ENCODE measurements at regions not wholly inside any gene's neighbourhood (a gene's known extent, or its start where the extent isn't known, plus 50 kb on each side); places are given as distances from the start of the nearest gene placed in this dataset.

- DNase-seq (ENCODE audit: low read depth in 1 of 2, low spot score in 1 of 2) = peak in 1 of 2 experiments; percentile 22
- no peak overlapping the region for H3K27ac ChIP-seq (replicated peaks)
- no peak overlapping the region for H3K4me3 ChIP-seq (replicated peaks; ENCODE audit: insufficient read depth, low read length)
- H3K27me3 ChIP-seq (ENCODE audit: insufficient read depth, poor library complexity, severe bottlenecking) = no peaks in the 10 kb centered on the region
- TF ChIP-seq REST (IDR thresholded peaks at IDR 0.05; ENCODE audit: insufficient replicate concordance, low read depth) (peak; percentile 99), GABPA (IDR thresholded peaks at IDR 0.05; ENCODE audit: low read depth) (no peak)
- TF ChIP-seq, protein P1, sequence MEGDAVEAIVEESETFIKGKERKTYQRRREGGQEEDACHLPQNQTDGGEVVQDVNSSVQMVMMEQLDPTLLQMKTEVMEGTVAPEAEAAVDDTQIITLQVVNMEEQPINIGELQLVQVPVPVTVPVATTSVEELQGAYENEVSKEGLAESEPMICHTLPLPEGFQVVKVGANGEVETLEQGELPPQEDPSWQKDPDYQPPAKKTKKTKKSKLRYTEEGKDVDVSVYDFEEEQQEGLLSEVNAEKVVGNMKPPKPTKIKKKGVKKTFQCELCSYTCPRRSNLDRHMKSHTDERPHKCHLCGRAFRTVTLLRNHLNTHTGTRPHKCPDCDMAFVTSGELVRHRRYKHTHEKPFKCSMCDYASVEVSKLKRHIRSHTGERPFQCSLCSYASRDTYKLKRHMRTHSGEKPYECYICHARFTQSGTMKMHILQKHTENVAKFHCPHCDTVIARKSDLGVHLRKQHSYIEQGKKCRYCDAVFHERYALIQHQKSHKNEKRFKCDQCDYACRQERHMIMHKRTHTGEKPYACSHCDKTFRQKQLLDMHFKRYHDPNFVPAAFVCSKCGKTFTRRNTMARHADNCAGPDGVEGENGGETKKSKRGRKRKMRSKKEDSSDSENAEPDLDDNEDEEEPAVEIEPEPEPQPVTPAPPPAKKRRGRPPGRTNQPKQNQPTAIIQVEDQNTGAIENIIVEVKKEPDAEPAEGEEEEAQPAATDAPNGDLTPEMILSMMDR (IDR thresholded peaks at IDR 0.05; ENCODE audit: insufficient read depth, low read length) = no peak
Observed at GRCh38 chr9:36748322-36748899, 175.7 kb downstream of the MELK start.

- H3K27ac ChIP-seq (replicated peaks) = no peak overlapping the region
- DNase-seq (ENCODE audit: low read depth in 1 of 2, low spot score in 1 of 2) = no peak
- no peak overlapping the region for H3K4me3 ChIP-seq (replicated peaks; ENCODE audit: insufficient read depth, low read length)
- no peaks in the 10 kb centered on the region for H3K27me3 ChIP-seq (ENCODE audit: insufficient read depth, poor library complexity, severe bottlenecking)
- TF ChIP-seq REST (IDR thresholded peaks at IDR 0.05; ENCODE audit: insufficient replicate concordance, low read depth) (no peak), SPI1 (IDR thresholded peaks at IDR 0.05; ENCODE audit: borderline replicate concordance, low read depth) (peak; percentile 83)
- TF ChIP-seq, protein P1 (IDR thresholded peaks at IDR 0.05; ENCODE audit: insufficient read depth, low read length) = no peak
Observed at GRCh38 chr9:36749461-36749860, 176.8 kb downstream of the MELK start.

GRCh38 chr9:36750630-36751029 is 177.9 kb downstream of the MELK start:
- Histone ChIP-seq H3K4me3 (replicated peaks; ENCODE audit: insufficient read depth, low read length) (no peak overlapping the region), H3K27me3 (ENCODE audit: insufficient read depth, poor library complexity, severe bottlenecking) (no peaks in the 10 kb centered on the region), H3K27ac (replicated peaks) (no peak overlapping the region)
- TF ChIP-seq POLR2AphosphoS5 (IDR thresholded peaks at IDR 0.05; ENCODE audit: low read depth) = no peak
- TF ChIP-seq GABPA (IDR thresholded peaks at IDR 0.05; ENCODE audit: low read depth) = no peak
- TF ChIP-seq, protein P1 (IDR thresholded peaks at IDR 0.05; ENCODE audit: insufficient read depth, low read length) = no peak
- TF ChIP-seq REST (IDR thresholded peaks at IDR 0.05; ENCODE audit: insufficient replicate concordance, low read depth) = no peak
- TF ChIP-seq SPI1 (IDR thresholded peaks at IDR 0.05; ENCODE audit: borderline replicate concordance, low read depth) = no peak
- no peak for DNase-seq (ENCODE audit: low read depth in 1 of 2, low spot score in 1 of 2)
